ENCODE measurements at regions not wholly inside any gene's neighbourhood (a gene's known extent, or its start where the extent isn't known, plus 50 kb on each side); places are given as distances from the start of the nearest gene placed in this dataset.

DNA sequence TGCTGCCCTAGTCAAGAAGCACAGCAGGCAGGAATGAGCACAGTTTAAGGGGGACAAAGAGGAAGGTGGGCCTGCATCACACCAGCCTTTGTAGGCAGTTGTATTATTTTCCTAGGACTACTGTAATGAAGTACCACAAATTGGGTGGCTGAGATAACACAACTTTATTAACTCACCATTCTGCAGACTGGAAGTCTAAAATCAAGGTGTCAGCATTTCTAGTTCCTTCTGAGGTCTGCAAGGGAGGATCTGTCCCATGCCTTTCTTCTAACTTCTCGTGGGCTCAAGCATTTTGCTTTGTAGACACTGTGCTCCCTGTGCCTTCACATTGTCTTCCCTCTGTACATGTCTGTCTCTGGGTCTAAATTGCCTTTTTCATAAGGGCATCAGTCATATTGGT is 488.5 kb upstream of the JARID2 start:
- Histone ChIP-seq H3K9me2 (ENCODE audit: insufficient read depth) (no peaks in the 10 kb centered on the region; the same call in 1 of the 2 replicates), H3K27ac (ENCODE audit: low read depth) (no peak overlapping the region), H3K79me2 (replicated peaks; ENCODE audit: insufficient read depth) (no peaks in the 10 kb centered on the region), H3K4me1 (ENCODE audit: insufficient read depth) (peaks cover 12% of the 10 kb centered on the region), H3K36me3 (ENCODE audit: insufficient read depth) (no peaks in the 10 kb centered on the region), H4K20me1 (replicated peaks; ENCODE audit: insufficient read depth) (no peaks in the 10 kb centered on the region), H2AFZ (no peak overlapping the region), H3F3A (replicated peaks; ENCODE audit: low read depth) (no peaks in the 10 kb centered on the region; the same call in 1 of the 2 replicates), H3K27me3 (ENCODE audit: insufficient read depth) (no peaks in the 10 kb centered on the region), H3K4me3 (no peak overlapping the region), H3K4me2 (no peak overlapping the region)
- H3K27ac Mint-ChIP-seq: no peak overlapping the region
- TF ChIP-seq, protein P1, sequence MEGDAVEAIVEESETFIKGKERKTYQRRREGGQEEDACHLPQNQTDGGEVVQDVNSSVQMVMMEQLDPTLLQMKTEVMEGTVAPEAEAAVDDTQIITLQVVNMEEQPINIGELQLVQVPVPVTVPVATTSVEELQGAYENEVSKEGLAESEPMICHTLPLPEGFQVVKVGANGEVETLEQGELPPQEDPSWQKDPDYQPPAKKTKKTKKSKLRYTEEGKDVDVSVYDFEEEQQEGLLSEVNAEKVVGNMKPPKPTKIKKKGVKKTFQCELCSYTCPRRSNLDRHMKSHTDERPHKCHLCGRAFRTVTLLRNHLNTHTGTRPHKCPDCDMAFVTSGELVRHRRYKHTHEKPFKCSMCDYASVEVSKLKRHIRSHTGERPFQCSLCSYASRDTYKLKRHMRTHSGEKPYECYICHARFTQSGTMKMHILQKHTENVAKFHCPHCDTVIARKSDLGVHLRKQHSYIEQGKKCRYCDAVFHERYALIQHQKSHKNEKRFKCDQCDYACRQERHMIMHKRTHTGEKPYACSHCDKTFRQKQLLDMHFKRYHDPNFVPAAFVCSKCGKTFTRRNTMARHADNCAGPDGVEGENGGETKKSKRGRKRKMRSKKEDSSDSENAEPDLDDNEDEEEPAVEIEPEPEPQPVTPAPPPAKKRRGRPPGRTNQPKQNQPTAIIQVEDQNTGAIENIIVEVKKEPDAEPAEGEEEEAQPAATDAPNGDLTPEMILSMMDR (conservative IDR thresholded peaks at IDR 0.05; ENCODE audit: low read depth in 2 of 2): no peak
- TF ChIP-seq ZNF331 (CRISPR knock-in tag; IDR thresholded peaks at IDR 0.05; ENCODE audit: low read depth) (no peak), ZNF114 (CRISPR knock-in tag; IDR thresholded peaks at IDR 0.05) (no peak), CREB1 (CRISPR knock-in tag; IDR thresholded peaks at IDR 0.05; ENCODE audit: low read depth) (no peak), NANOG (IDR thresholded peaks at IDR 0.05; ENCODE audit: borderline replicate concordance) (no peak), EZH2 (IDR thresholded peaks at IDR 0.05; ENCODE audit: low read depth, unreplicated experiment) (no peak), STAT1 (IDR thresholded peaks at IDR 0.05; ENCODE audit: unreplicated experiment) (no peak), JUNB (IDR thresholded peaks at IDR 0.05; ENCODE audit: unreplicated experiment) (no peak)
- TF ChIP-seq, protein P2, sequence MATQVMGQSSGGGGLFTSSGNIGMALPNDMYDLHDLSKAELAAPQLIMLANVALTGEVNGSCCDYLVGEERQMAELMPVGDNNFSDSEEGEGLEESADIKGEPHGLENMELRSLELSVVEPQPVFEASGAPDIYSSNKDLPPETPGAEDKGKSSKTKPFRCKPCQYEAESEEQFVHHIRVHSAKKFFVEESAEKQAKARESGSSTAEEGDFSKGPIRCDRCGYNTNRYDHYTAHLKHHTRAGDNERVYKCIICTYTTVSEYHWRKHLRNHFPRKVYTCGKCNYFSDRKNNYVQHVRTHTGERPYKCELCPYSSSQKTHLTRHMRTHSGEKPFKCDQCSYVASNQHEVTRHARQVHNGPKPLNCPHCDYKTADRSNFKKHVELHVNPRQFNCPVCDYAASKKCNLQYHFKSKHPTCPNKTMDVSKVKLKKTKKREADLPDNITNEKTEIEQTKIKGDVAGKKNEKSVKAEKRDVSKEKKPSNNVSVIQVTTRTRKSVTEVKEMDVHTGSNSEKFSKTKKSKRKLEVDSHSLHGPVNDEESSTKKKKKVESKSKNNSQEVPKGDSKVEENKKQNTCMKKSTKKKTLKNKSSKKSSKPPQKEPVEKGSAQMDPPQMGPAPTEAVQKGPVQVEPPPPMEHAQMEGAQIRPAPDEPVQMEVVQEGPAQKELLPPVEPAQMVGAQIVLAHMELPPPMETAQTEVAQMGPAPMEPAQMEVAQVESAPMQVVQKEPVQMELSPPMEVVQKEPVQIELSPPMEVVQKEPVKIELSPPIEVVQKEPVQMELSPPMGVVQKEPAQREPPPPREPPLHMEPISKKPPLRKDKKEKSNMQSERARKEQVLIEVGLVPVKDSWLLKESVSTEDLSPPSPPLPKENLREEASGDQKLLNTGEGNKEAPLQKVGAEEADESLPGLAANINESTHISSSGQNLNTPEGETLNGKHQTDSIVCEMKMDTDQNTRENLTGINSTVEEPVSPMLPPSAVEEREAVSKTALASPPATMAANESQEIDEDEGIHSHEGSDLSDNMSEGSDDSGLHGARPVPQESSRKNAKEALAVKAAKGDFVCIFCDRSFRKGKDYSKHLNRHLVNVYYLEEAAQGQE (IDR thresholded peaks at IDR 0.05; ENCODE audit: unreplicated experiment): no peak
- TF ChIP-seq, protein P3, sequence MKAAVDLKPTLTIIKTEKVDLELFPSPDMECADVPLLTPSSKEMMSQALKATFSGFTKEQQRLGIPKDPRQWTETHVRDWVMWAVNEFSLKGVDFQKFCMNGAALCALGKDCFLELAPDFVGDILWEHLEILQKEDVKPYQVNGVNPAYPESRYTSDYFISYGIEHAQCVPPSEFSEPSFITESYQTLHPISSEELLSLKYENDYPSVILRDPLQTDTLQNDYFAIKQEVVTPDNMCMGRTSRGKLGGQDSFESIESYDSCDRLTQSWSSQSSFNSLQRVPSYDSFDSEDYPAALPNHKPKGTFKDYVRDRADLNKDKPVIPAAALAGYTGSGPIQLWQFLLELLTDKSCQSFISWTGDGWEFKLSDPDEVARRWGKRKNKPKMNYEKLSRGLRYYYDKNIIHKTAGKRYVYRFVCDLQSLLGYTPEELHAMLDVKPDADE (IDR thresholded peaks at IDR 0.05): no peak
- TF ChIP-seq, protein P4, sequence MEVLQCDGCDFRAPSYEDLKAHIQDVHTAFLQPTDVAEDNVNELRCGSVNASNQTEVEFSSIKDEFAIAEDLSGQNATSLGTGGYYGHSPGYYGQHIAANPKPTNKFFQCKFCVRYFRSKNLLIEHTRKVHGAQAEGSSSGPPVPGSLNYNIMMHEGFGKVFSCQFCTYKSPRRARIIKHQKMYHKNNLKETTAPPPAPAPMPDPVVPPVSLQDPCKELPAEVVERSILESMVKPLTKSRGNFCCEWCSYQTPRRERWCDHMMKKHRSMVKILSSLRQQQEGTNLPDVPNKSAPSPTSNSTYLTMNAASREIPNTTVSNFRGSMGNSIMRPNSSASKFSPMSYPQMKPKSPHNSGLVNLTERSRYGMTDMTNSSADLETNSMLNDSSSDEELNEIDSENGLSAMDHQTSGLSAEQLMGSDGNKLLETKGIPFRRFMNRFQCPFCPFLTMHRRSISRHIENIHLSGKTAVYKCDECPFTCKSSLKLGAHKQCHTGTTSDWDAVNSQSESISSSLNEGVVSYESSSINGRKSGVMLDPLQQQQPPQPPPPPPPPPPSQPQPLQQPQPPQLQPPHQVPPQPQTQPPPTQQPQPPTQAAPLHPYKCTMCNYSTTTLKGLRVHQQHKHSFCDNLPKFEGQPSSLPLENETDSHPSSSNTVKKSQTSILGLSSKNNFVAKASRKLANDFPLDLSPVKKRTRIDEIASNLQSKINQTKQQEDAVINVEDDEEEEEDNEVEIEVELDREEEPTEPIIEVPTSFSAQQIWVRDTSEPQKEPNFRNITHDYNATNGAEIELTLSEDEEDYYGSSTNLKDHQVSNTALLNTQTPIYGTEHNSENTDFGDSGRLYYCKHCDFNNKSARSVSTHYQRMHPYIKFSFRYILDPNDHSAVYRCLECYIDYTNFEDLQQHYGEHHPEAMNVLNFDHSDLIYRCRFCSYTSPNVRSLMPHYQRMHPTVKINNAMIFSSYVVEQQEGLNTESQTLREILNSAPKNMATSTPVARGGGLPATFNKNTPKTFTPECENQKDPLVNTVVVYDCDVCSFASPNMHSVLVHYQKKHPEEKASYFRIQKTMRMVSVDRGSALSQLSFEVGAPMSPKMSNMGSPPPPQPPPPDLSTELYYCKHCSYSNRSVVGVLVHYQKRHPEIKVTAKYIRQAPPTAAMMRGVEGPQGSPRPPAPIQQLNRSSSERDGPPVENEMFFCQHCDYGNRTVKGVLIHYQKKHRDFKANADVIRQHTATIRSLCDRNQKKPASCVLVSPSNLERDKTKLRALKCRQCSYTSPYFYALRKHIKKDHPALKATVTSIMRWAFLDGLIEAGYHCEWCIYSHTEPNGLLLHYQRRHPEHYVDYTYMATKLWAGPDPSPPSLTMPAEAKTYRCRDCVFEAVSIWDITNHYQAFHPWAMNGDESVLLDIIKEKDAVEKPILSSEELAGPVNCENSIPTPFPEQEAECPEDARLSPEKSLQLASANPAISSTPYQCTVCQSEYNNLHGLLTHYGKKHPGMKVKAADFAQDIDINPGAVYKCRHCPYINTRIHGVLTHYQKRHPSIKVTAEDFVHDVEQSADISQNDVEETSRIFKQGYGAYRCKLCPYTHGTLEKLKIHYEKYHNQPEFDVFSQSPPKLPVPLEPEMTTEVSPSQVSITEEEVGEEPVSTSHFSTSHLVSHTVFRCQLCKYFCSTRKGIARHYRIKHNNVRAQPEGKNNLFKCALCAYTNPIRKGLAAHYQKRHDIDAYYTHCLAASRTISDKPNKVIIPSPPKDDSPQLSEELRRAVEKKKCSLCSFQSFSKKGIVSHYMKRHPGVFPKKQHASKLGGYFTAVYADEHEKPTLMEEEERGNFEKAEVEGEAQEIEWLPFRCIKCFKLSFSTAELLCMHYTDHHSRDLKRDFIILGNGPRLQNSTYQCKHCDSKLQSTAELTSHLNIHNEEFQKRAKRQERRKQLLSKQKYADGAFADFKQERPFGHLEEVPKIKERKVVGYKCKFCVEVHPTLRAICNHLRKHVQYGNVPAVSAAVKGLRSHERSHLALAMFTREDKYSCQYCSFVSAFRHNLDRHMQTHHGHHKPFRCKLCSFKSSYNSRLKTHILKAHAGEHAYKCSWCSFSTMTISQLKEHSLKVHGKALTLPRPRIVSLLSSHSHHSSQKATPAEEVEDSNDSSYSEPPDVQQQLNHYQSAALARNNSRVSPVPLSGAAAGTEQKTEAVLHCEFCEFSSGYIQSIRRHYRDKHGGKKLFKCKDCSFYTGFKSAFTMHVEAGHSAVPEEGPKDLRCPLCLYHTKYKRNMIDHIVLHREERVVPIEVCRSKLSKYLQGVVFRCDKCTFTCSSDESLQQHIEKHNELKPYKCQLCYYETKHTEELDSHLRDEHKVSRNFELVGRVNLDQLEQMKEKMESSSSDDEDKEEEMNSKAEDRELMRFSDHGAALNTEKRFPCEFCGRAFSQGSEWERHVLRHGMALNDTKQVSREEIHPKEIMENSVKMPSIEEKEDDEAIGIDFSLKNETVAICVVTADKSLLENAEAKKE (CRISPR knock-in tag; IDR thresholded peaks at IDR 0.05): no peak
- no peaks in the 10 kb centered on the region; the same call in 2 of the 3 replicates for H3K36me3 Mint-ChIP-seq (ENCODE audit: low read depth)
- no peaks in the 10 kb centered on the region for H3K9me3 Mint-ChIP-seq
- H3K27me3 Mint-ChIP-seq (ENCODE audit: insufficient read depth, low read depth, poor library complexity): no peaks in the 10 kb centered on the region
- ATAC-seq (no peak), DNase-seq (ENCODE audit: low spot score) (no peak)
- peaks cover 9% of the 10 kb centered on the region for H3K4me1 Mint-ChIP-seq
- no peak overlapping the region for H3K4me3 Mint-ChIP-seq
